CD14-positive monocyte (primary cell): ENCODE measurements at regions not wholly inside any gene's neighbourhood (a gene's known extent, or its start where the extent isn't known, plus 50 kb on each side); places are given as distances from the start of the nearest gene placed in this dataset.

Source experiments
- DNase-seq, 3 donors: peaks; one replicate each; pipeline ENCODE4 v3.0.0-alpha.2; 2011 to 2022
- H2AFZ ChIP-seq: 2 replicates; pipeline ENCODE4 v1.6.0; 2012; ENCODE audit warnings: mild to moderate bottlenecking, low read depth, low read length, inconsistent platforms; ENCODE audit not compliant: insufficient read depth, poor library complexity, severe bottlenecking
- H3K27ac ChIP-seq, 2 donors: 1 replicate in 1 of 2; 2 replicates in 1 of 2; pipeline ENCODE4 v1.5.1; 2012 to 2013; ENCODE audit warnings: low read length in 2 of 2, control low read depth in 1 of 2, inconsistent platforms in 1 of 2, low read depth in 1 of 2, mild to moderate bottlenecking in 1 of 2
- H3K27me3 ChIP-seq, 2 donors: one replicate each; pipeline versions ENCODE4 v1.6.0 to v1.6.1; 2011 to 2013; ENCODE audit warnings: low read length in 2 of 2; ENCODE audit not compliant: control insufficient read depth in 2 of 2, insufficient read depth in 2 of 2
- H3K36me3 ChIP-seq, 2 donors: replicated peaks in 1 of 2; 1 replicate in 1 of 2; 2 replicates in 1 of 2; pipeline versions ENCODE4 v1.5.1 to v1.6.1; 2012 to 2013; ENCODE audit warnings: low read length in 2 of 2, control low read depth in 1 of 2, inconsistent platforms in 1 of 2, mild to moderate bottlenecking in 1 of 2; ENCODE audit not compliant: insufficient read depth in 2 of 2, control insufficient read depth in 1 of 2
- H3K4me1 ChIP-seq, 2 donors: 1 replicate in 1 of 2; 2 replicates in 1 of 2; pipeline versions ENCODE4 v1.5.1 to v1.6.1; 2012 to 2013; ENCODE audit warnings: low read length in 2 of 2, control low read depth in 1 of 2, inconsistent platforms in 1 of 2, mild to moderate bottlenecking in 1 of 2, moderate library complexity in 1 of 2; ENCODE audit not compliant: insufficient read depth in 2 of 2, control insufficient read depth in 1 of 2
- H3K4me2 ChIP-seq: replicated peaks from 2 replicates; pipeline ENCODE3; 2012; ENCODE audit warnings: low read length, moderate library complexity, mild to moderate bottlenecking; ENCODE audit not compliant: poor library complexity, severe bottlenecking; ENCODE audit errors: extremely low read depth
- H3K4me3 ChIP-seq, 3 experiments: fragments of 200-600 bp in 1 of 3; sonication (generic) in 1 of 3; replicated peaks in 1 of 3; 1 replicate in 2 of 3; 2 replicates in 1 of 3; pipeline ENCODE4 v1.5.1; 2011 to 2013; ENCODE audit warnings: low read length in 3 of 3, mild to moderate bottlenecking in 3 of 3, control low read depth in 2 of 3, low read depth in 2 of 3, inconsistent platforms in 1 of 3, moderate library complexity in 1 of 3
- H3K79me2 ChIP-seq: 2 replicates; pipeline ENCODE4 v1.6.0; 2012; ENCODE audit warnings: mild to moderate bottlenecking, control low read depth, inconsistent platforms, low read length, moderate library complexity; ENCODE audit not compliant: insufficient read depth
- H3K9ac ChIP-seq: 2 replicates; pipeline ENCODE4 v1.6.0; 2017; ENCODE audit warnings: low read length, mild to moderate bottlenecking; ENCODE audit not compliant: insufficient read depth, poor library complexity, severe bottlenecking
- H3K9me3 ChIP-seq, 2 donors: replicated peaks in 1 of 2; 1 replicate in 1 of 2; 2 replicates in 1 of 2; pipeline versions ENCODE4 v1.5.1 to v1.6.1; 2012 to 2013; ENCODE audit warnings: low read length in 2 of 2, control low read depth in 1 of 2; ENCODE audit not compliant: control insufficient read depth in 1 of 2, insufficient read depth in 1 of 2
- H4K20me1 ChIP-seq: 2 replicates; pipeline ENCODE4 v1.6.0; 2012; ENCODE audit warnings: mild to moderate bottlenecking, low read length, control low read depth, moderate library complexity; ENCODE audit not compliant: insufficient read depth
- H3K27ac Mint-ChIP-seq, 7 donors: one replicate each; pipeline ENCODE4 v1.8.0; 2020; ENCODE audit warnings: mild to moderate bottlenecking in 7 of 7, mixed read lengths in 7 of 7, moderate library complexity in 6 of 7, inconsistent platforms in 2 of 7
- H3K27me3 Mint-ChIP-seq, 3 donors: one replicate each; pipeline ENCODE4 v1.8.0; 2021 to 2022; ENCODE audit warnings: low read depth in 3 of 3, mild to moderate bottlenecking in 3 of 3, mixed read lengths in 3 of 3, moderate library complexity in 3 of 3, inconsistent platforms in 1 of 3
- H3K36me3 Mint-ChIP-seq, 2 donors: one replicate each; pipeline ENCODE4 v1.8.0; 2020; ENCODE audit warnings: mixed read lengths in 2 of 2, inconsistent platforms in 1 of 2, mild to moderate bottlenecking in 1 of 2
- H3K4me1 Mint-ChIP-seq: one replicate; pipeline ENCODE4 v1.8.0; 2020; ENCODE audit warnings: mild to moderate bottlenecking, mixed read lengths
- H3K4me3 Mint-ChIP-seq, 2 donors: one replicate each; pipeline ENCODE4 v1.8.0; 2020; ENCODE audit warnings: mild to moderate bottlenecking in 2 of 2, mixed read lengths in 2 of 2, moderate library complexity in 1 of 2
- H3K9me3 Mint-ChIP-seq, 7 donors: one replicate each; pipeline ENCODE4 v1.8.0; 2020 to 2022; ENCODE audit warnings: mixed read lengths in 7 of 7, mild to moderate bottlenecking in 6 of 7, moderate library complexity in 6 of 7, inconsistent platforms in 2 of 7
- CTCF ChIP-seq: fragments of 200-600 bp; IDR thresholded peaks from one replicate; pipeline ENCODE4 v1.8.0; 2022; ENCODE audit warnings: antibody characterized with exemption, mild to moderate bottlenecking
- WGBS: methylation state at CpG from one replicate; pipeline ENCODE4 v1.1.5; 2013; ENCODE audit warnings: missing lambda C conversion rate; ENCODE audit not compliant: insufficient coverage; 5-methylcytosine and 5-hydroxymethylcytosine counted together
- intact Hi-C, 2 donors: fragments of 100-400 bp; cut with micrococcal nuclease; formaldehyde crosslinking; loops; one replicate each; pipeline versions ENCODE4 v1.15.0 to v1.15.1; 2023

- H3K4me2 ChIP-seq: no peak overlapping the region
- H2AFZ ChIP-seq: no peak overlapping the region
- H3K27me3 ChIP-seq: no peaks in the 10 kb centered on the region
- H3K27ac ChIP-seq: no peak overlapping the region
- DNase-seq: no peak
- H3K36me3 ChIP-seq: no peaks in the 10 kb centered on the region
- Mint-ChIP-seq H3K4me3 (no peak overlapping the region), H3K27me3 (peaks cover 0 to 5% (median 4%) of the 10 kb centered on the region in 3 donors), H3K36me3 (no peaks in the 10 kb centered on the region), H3K27ac (peak overlapping the region in 2 of 7 donors; percentile 8 to 50), H3K9me3 (peaks cover 0 to 2% (median 0%) of the 10 kb centered on the region in 7 donors), H3K4me1 (no peaks in the 10 kb centered on the region)
- no peak overlapping the region for H3K9ac ChIP-seq
- H3K9me3 ChIP-seq: no peaks in the 10 kb centered on the region
- H3K4me1 ChIP-seq: no peaks in the 10 kb centered on the region
- WGBS: no CpG with 5 or more reads among the region's 3 CpGs
- no peaks in the 10 kb centered on the region for H3K79me2 ChIP-seq
- H4K20me1 ChIP-seq: no peaks in the 10 kb centered on the region
- H3K4me3 ChIP-seq: no peak overlapping the region
- TF ChIP-seq CTCF: no peak
- intact Hi-C loops: no loop called here
Measured at GRCh38 chr2:28694364-28694763, 57.3 kb upstream of the PPP1CB start.

- Mint-ChIP-seq H3K36me3 (no peaks in the 10 kb centered on the region), H3K4me1 (no peaks in the 10 kb centered on the region), H3K4me3 (no peak overlapping the region), H3K9me3 (peaks cover 0 to 2% (median 0%) of the 10 kb centered on the region in 7 donors), H3K27ac (peak overlapping the region in 1 of 7 donors; percentile 39), H3K27me3 (peaks cover 0 to 5% (median 3%) of the 10 kb centered on the region in 3 donors)
- no peaks in the 10 kb centered on the region for H3K4me1 ChIP-seq
- no peak for DNase-seq
- H3K4me2 ChIP-seq: no peak overlapping the region
- H3K79me2 ChIP-seq: no peaks in the 10 kb centered on the region
- no peaks in the 10 kb centered on the region for H3K9me3 ChIP-seq
- H2AFZ ChIP-seq: peak overlapping the region; percentile 44
- no peak overlapping the region for H3K4me3 ChIP-seq
- no peaks in the 10 kb centered on the region for H4K20me1 ChIP-seq
- intact Hi-C loops: loop anchor here in 1 of 2 donors (5.0 kb wide), 1 partner anchor 33 kb away; no protein-coding TSS in a partner anchor
- no peaks in the 10 kb centered on the region for H3K27me3 ChIP-seq
- TF ChIP-seq CTCF: no peak
- H3K9ac ChIP-seq: no peak overlapping the region
- WGBS: 85% methylated on average over 3 of the region's 4 CpGs
- H3K36me3 ChIP-seq: no peaks in the 10 kb centered on the region
- no peak overlapping the region for H3K27ac ChIP-seq
Measured at GRCh38 chr2:28695245-28695647, 56.4 kb upstream of the PPP1CB start.
